ENCODE measurements at regions not wholly inside any gene's neighbourhood (a gene's known extent, or its start where the extent isn't known, plus 50 kb on each side); places are given as distances from the start of the nearest gene placed in this dataset.

DNA sequence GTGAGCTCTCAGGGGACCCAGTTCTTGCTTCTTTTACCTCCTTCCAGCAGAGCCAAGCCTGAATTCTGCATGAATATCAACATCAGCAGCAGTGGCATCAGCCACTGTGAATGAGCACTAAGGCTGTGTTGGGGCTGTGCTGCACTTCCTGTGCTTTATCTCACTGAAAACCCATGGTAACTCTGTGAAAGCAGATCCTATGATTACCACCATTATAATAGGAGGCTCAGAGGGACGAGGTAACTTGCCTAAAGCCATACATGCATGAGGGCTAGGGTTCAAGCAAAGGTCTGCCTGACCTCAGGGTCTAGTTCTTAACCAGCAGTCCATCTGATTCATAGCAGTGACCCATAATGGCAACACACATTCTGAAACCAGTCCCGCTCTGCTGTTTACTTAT lies 60.5 kb upstream of the RAPGEF1 start:
- Histone ChIP-seq H3K23ac (ENCODE audit: low read depth, low read length) (no peak overlapping the region), H2BK20ac (ENCODE audit: low read depth, low read length) (no peak overlapping the region), H2AK9ac (replicated peaks; ENCODE audit: low read depth, low read length, poor library complexity) (no peak overlapping the region), H2BK15ac (ENCODE audit: low read depth, low read length) (no peak overlapping the region), H2BK5ac (ENCODE audit: low read depth, low read length, poor library complexity, severe bottlenecking) (no peak overlapping the region), H4K91ac (ENCODE audit: insufficient read depth, low read depth, low read length) (no peak overlapping the region), H2BK120ac (ENCODE audit: low read depth, low read length) (no peak overlapping the region), H3K4me3 (ENCODE audit: insufficient read depth, low read depth, low read length) (no peak overlapping the region), H3K9me3 (ENCODE audit: control insufficient read depth, insufficient read depth, low read length) (no peaks in the 10 kb centered on the region), H3K9ac (ENCODE audit: low read depth, low read length) (no peak overlapping the region), H3K56ac (ENCODE audit: extremely low read depth, insufficient read depth, low read length) (no peak overlapping the region), H4K5ac (ENCODE audit: low read depth, low read length) (no peak overlapping the region), H3K4me1 (ENCODE audit: control insufficient read depth, insufficient read depth, low read length) (no peaks in the 10 kb centered on the region), H3K27ac (ENCODE audit: insufficient read depth, low read length) (no peak overlapping the region), H3K9me1 (ENCODE audit: insufficient read depth, low read length) (no peaks in the 10 kb centered on the region), H3K18ac (ENCODE audit: low read depth, low read length) (no peak overlapping the region), H3K4ac (ENCODE audit: low read depth, low read length) (no peak overlapping the region), H3K4me2 (ENCODE audit: low read depth, low read length) (no peak overlapping the region), H4K20me1 (ENCODE audit: insufficient read depth, low read length) (no peaks in the 10 kb centered on the region), H3K27me3 (ENCODE audit: control insufficient read depth, insufficient read depth, low read length) (peaks cover 22% of the 10 kb centered on the region), H3K79me1 (ENCODE audit: low read depth in 1 of 2, low read length in 2 of 2) (no peaks in the 10 kb centered on the region), H4K8ac (ENCODE audit: low read depth in 2 of 2, low read length in 2 of 2) (no peak overlapping the region), H2AFZ (replicated peaks; ENCODE audit: low read length, poor library complexity) (no peak overlapping the region), H3K36me3 (ENCODE audit: control insufficient read depth, insufficient read depth, low read length) (no peaks in the 10 kb centered on the region), H3K14ac (replicated peaks; ENCODE audit: low read depth, low read length) (no peak overlapping the region), H2AK5ac (ENCODE audit: low read depth, low read length) (no peak overlapping the region)
- ATAC-seq (ENCODE audit: low read depth) = no peak
- TF ChIP-seq POLR2A (IDR thresholded peaks at IDR 0.05; ENCODE audit: low read depth, low read length) (no peak), CHD1 (IDR thresholded peaks at IDR 0.05; ENCODE audit: low read depth, low read length) (no peak), BHLHE40 (IDR thresholded peaks at IDR 0.05; ENCODE audit: low read depth, low read length) (no peak), MAZ (IDR thresholded peaks at IDR 0.05; ENCODE audit: borderline replicate concordance, low read depth, low read length) (no peak), NFE2L2 (IDR thresholded peaks at IDR 0.05; ENCODE audit: low read depth, low read length) (no peak)
- TF ChIP-seq, protein P1, sequence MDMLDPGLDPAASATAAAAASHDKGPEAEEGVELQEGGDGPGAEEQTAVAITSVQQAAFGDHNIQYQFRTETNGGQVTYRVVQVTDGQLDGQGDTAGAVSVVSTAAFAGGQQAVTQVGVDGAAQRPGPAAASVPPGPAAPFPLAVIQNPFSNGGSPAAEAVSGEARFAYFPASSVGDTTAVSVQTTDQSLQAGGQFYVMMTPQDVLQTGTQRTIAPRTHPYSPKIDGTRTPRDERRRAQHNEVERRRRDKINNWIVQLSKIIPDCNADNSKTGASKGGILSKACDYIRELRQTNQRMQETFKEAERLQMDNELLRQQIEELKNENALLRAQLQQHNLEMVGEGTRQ (IDR thresholded peaks at IDR 0.05; ENCODE audit: low read depth, low read length) = no peak
- TF ChIP-seq, protein P2, sequence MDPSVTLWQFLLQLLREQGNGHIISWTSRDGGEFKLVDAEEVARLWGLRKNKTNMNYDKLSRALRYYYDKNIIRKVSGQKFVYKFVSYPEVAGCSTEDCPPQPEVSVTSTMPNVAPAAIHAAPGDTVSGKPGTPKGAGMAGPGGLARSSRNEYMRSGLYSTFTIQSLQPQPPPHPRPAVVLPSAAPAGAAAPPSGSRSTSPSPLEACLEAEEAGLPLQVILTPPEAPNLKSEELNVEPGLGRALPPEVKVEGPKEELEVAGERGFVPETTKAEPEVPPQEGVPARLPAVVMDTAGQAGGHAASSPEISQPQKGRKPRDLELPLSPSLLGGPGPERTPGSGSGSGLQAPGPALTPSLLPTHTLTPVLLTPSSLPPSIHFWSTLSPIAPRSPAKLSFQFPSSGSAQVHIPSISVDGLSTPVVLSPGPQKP (IDR thresholded peaks at IDR 0.05; ENCODE audit: borderline replicate concordance, low read depth, low read length) = no peak
- POLR2A ChIA-PET (ENCODE audit: unreplicated experiment) = no interaction called here
- no peak for DNase-seq
- intact Hi-C loops (cut with micrococcal nuclease) = no loop called here
- no CpG with 5 or more reads among the region's 2 CpGs for WGBS, 2 experiments (ENCODE audit: extremely low coverage in 2 of 2, insufficient read length in 1 of 2)
- in situ Hi-C loops (cut with MboI; ENCODE audit: low sequenced_read_pairs) = no loop called here
- dilution Hi-C loops (cut with HindIII; ENCODE audit: low sequenced_read_pairs, unreplicated experiment) = no loop called here
- no TSS peak for BruUV-seq (replicated peaks)
- CTCF ChIA-PET = no interaction called here
